Activated CD8-positive, alpha-beta memory T cell treated with anti-CD3 and anti-CD28 coated beads for 24 hours (primary cell): ENCODE measurements at regions not wholly inside any gene's neighbourhood (a gene's known extent, or its start where the extent isn't known, plus 50 kb on each side); places are given as distances from the start of the nearest gene placed in this dataset.

Source experiments
- DNase-seq: peaks from one replicate; pipeline ENCODE4 v3.0.0-alpha.2; 2020

DNA sequence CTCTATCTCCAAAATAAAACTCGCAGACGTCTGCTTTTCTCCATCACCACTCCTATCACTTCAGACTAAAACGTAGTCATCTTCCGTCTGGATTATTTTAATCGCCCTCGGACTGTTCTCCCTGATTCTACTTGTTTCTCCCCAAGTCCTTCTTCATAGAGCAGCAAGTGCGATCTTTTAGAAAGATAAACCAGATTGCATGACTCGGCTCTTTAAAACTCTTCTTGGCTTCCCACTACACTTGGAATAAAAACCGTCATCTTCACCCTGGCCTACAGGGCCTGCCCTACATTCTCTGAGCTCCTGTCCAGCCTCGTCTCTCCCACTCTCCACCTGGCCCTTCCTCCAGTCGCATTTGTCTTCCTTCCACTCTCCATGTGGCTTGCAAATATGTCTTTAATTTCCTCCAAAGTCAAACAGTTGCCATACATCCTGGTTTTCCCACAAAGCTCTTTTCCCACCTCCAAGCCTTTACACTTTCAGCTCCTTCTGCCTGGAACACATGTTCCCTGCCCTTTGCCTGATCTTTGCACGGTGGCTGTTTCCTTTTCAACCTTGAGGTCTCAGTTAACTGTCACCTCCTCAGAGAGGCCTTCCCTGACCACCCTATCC lies 70.5 kb upstream of the DHX40 start:
- DNase-seq: peak; percentile 7

DNA sequence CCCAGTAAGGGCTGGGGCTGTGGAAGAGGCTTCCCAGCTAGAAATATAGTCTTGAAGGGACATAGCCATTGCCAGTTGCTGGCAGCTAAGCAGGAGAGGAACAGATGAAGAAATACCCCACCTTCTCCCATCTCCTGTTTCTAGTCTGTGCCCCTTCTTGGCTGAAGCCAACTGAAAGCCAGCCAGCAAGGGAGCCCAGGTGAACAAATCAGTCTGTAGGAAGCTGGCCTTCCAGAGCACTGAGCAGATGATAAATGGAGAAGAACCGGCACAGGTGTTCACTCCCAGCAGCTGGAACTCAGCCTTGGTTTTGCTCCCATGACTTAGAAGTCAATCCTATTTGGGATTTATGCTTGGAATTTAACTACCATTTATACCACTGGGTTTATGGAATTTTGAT lies 69.2 kb upstream of the DHX40 start:
- DNase-seq: no peak

DNA sequence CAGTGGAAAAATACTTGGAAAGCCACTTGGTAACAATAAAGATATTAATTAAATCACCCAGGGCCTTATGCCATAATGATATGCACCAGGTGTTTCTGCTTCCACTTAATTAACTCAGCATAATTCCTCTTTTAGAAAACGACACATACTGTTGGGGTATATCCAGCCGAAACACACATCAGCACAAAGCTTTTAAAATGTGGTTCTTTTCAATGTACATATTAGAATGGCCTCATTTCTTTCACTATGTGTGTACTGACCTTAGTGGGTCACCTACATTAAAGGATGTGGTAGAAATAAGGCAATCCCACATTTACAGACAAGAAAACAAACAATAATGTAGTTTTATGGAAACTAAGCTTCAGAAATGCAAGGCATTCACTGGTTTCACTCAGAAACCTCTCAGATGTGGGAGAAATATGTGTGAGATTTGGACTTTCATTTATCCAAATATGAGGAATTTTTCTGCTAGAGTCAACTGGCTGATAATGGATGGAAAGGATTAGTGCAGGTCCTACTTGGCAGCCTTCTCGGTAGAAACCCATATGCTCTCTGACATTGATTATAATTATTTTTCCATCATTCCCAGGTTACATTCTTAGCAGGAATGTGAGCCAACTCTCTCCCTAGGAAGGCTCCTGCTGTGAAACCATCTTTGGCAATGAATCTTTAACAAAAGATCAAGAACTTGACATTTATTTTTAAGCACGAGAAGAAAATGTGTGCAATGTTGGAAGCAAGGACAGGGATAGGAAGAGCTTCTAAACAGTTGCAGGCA lies 66.7 kb upstream of the DHX40 start:
- DNase-seq: no peak

DNA sequence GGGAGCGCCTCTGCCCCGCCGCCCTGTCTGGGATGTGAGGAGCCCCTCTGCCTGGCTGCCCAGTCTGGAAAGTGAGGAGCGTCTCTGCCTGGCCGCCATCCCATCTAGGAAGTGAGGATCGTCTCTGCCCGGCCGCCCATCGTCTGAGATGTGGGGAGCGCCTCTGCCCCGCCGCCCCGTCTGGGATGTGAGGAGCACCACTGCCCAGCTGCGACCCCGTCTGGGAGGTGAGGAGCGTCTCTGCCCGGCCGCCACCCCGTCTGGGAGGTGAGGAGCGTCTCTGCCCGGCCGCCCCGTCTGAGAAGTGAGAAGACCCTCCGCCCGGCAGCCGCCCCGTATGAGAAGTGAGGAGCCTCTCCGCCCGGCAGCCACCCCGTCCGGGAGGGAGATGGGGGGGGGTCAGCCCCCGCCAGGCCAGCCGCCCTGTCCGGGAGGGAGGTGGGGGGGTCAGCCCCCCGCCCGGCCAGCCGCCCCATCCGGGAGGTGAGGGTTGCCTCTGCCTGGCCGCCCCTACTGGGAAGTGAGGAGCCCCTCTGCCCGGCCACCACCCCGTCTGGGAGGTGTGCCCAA lies 65.2 kb upstream of the DHX40 start:
- DNase-seq: peak; percentile 30

DNA sequence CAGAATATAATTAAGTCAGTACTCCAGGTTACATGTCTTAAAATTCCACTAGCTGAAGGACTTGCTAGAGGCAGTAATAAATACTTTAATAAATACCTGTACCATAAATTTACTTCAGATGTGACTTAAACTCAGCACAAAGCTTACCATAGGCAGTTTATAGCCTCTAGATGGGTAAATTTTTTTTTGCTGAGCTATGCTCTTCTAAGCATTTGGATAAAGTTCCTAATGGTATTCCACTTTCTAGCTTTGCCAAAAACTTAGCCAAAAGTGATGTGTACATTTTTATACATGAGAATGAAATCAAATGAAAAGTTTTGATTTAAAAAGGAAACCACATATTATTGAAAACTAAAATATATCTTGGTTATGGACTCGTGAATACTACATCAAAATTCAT lies 63.7 kb upstream of the DHX40 start:
- DNase-seq: no peak

DNA sequence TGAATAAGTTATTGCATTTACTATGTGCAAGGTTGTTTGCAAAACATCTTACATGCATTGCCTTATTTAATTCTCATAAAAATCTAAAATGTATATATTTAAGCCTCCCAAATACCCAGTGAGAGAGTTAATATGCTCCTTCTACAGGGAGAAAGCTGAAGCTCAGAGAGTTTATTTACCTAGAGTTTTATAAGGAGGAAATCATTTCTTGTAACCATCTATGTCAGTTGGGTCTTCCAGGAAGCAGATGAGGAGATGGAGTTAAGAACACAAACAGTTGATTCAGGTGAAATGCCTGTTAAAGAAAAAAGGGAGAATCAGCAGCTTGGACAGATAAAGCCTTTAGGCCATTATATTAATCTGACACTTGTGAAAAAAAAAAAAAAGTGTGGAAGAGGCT lies 62.6 kb upstream of the DHX40 start:
- no peak for DNase-seq

DNA sequence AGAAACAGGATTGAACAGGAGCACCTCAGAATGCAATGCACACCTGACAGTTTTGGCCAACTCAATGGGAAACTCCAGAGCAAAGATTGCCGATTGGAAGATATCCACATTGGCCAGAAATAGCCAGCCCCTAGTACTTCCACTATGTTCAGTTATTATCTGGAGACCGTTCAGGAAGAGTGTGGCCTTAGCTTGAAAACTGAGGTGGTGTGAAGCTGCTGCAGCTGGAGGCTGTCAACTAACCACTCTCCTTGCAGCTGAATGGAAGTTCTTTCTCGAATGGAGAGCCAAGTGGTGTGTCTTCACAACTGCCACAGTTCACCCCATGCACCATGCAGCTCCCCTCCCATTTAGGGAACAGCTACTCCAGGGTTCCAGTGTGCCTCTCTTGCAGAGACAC lies 61.9 kb upstream of the DHX40 start:
- DNase-seq: no peak

DNA sequence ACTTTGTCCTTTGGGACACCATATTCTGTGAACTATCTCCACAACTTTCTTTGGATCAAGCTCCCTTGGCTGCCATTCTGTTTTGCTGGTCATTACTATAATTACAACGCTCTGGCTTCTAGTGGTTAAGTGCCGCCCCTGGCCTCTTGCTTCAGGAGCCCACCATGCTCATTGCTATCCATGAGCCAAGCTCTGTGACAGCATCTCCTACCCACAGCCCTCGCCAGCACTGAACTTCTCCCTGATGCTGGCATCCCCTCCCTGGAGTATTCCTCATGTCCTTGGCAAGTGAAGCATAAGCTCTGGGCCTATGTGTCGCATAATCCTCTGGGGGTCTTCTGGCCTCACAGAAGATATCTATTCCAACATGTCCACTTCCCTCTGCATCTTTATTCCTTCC lies 60.6 kb upstream of the DHX40 start:
- no peak for DNase-seq

DNA sequence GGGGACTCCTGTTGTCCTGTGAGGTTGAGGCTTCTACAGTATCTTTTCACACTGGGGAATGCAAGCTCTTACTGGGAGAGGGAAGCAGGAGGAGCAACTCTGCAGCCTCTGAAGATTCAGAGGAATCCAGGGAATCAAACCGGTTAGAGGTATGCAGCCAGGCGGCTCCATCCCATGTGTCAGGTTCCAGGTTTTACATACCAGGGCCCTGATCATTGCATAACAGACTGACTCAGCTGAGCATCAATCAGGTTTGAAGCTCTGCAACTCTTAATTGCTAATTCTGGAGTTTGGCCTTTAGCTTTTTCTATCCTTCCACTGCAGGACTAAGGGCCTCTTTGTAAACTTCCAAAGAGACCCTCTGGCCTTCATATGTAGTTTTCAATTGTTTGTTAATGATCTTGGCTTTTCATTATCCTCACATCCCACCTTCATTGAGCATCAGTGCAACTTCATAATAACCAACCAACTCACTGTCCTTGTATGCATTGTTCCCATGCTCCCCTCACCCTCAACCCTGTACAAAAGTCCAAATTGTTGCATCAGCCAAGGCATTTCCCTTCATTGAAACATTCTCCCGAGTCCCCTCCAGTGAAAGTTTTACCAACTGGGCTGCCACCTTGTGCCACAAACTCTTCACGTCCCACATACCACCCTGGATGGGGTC lies 59.7 kb upstream of the DHX40 start:
- DNase-seq: no peak

DNA sequence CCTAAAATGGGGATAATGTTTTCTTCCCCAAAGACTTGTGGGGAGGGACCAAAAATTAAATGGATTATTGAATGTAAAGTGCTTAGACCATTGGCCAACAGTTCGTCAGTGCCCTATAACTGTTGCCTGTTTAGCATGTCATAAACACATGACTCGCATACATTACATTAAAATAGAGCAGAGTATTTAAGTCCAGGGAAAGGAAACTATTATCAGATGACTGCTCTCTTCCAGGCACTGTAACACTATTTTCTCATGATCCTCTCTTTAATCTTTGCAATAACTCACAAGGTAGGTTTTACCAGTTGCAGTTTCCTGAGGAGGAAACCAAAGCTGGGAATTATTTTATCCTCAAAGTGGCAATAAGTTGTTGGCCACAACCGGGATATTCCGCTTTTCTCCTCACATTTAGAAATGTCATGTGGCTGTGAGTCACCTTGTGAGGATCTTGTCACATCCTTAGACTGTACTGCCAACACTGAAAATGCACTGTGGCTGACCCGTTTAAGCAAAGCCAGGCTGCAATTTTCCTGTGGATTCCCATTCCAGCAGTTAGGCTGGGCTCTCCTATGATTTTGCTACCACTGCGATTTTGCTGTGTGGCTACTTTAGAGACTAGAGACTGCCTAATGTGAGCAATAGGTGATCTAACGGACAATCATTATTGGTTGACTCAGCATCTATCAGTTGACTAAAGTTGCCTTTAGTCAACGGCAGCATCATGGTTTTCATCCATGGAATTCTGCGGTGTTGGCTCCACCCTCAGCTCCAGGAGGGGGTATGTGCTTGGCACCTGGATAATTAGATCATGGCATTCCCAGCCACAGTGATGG lies 58.3 kb upstream of the DHX40 start:
- DNase-seq: no peak

DNA sequence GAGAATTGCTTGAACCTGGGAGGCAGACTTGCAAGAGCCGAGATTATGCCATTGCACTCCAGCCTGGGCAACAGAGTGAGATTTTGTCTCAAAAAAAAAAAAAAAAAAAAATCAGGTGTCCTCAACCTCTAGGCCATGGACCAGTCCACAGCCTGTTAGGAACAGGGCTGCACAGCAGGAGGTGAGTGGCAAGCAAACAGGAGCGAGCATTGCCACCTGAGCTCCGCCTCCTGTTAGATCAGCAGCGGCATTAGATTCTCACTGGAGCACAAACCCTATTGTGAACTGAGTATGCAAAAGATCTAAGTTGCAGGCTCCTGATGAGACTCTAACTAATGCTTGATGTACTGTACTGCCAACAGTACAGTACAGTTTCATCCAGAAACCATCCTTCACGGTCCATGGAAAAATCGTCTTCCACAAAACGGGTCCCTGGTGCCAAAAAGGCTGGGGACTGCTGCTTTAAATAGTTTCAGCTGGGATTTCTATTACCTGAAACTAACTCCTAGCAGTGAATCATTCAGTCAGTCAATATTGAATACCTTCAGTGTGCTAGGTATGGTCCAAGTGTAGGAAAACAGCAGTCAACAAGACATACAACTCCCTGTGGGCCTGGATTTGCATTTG lies 56.3 kb upstream of the DHX40 start:
- no peak for DNase-seq

DNA sequence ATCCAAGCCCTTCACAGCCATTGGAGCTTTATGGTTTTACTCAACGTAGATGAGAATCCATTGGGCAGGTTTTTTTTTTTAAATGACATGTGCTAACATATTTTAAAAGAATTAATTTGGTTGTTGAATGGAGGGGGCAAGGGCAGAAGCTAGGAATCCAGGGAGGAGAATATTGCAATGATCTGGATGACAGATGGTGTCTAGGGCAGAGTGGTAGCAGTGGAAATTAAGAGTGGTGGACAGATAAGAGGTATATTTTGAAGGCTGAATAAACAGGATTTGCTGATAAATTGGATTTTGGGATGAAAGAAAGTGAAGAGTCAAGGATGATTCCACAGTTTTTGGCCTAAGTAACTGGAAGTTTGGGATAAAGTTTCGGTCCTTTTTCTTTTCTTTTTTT lies 54.8 kb upstream of the DHX40 start:
- DNase-seq: no peak

DNA sequence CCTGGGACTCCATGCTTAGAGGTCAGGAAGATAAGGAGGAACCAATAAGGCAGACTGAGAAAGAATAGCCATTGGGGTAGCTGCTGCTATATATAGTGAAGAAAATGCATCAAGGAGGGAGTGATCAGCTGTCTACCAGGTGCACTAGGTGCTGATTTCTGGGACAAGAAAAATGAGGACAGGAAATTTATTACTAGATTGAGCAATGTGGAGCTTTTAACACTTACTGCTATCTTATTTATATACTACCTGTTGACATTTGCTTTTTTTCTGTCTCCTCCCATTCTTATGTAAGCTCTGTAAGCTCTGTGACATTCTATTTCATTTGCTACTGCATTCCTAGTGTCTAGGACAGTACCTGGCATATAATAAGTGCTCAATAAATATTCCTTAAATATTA lies 53.7 kb upstream of the DHX40 start:
- no peak for DNase-seq

DNA sequence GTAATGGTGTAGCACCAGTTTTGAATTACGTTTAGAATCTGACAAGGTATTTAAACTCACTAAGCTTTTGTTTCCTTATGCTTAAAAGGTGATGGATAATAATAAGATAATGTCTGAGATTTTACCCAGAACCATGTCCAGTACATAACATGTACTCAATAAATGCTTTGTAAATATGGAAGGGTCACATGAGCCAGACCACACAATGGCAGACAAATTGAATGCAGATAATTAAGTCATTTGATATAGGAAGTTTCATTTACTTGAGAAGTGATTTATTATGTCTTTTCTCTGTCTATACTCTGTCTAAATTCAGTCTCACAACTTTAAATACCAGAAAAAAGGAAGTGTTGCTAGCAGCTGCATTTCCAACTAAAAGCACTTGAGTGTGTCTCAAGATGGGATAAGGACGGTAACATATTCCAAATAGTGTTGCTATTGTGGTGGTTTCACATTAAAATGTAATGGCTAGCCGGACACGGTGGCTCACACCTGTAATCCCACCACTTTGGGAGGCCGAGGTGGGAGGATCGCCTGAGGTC lies 52.5 kb upstream of the DHX40 start:
- DNase-seq: no peak

DNA sequence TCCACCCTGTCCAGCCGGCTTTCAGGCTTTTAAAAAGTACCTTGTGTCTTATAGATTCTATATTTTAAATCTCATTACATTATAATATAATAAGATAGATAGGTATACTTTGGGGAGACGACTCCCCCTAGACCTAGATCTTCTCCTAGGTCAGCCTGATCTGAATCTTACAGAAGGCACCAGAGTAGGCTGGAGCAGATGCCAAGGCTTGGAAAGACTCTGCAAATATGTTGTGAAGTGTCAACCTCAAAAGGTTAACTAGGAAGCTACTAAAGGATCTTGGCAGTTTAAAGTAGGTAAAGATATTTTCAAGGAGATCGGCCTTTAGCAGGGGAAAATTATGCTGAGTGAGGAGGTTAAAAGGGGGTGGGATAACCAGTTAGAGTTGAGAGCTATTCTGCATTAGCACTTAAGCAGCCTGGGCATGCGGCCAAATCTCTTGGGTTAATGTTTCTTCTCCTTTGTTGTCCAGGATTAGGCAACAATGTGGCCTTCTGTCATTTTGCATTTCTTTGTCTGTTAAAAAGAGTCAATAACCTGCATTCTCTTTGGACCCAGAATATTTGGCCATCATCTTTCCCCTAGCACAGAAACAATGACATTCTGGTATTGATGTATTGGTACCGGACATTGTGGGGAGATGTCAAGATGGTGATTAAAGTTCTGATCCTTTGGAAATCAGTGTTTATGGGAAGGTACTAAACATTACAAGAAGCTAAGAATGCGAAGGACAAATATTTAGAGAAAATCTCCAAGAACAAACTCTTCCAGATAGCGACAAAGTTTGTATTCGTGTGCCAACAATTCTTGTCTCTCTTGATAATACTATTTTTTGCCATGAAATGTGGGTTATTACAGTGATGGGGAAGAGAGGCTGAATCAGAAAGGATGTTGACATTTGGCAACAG lies 51.2 kb upstream of the DHX40 start:
- no peak for DNase-seq
